Sigmoid colon (tissue), 4 donors: ENCODE measurements at regions not wholly inside any gene's neighbourhood (a gene's known extent, or its start where the extent isn't known, plus 50 kb on each side); places are given as distances from the start of the nearest gene placed in this dataset.

Source experiments
- POLR2A ChIP-seq, 2 donors: fragments of 450-650 bp; IDR thresholded peaks; one replicate each; pipeline ENCODE4 v1.6.1; 2016; ENCODE audit warnings: antibody characterized with exemption in 2 of 2, mild to moderate bottlenecking in 2 of 2, moderate library complexity in 2 of 2
- POLR2AphosphoS5 ChIP-seq, 4 donors: sonication (generic); formaldehyde crosslinking; IDR thresholded peaks; one replicate each; pipeline ENCODE4 v1.6.1; 2017; ENCODE audit warnings: antibody characterized with exemption in 4 of 4
- TF ChIP-seq, protein P1 (sequence below), 4 experiments: fragments of 450-650 bp in 3 of 4; fragments of 200-600 bp in 1 of 4; IDR thresholded peaks; one replicate each; pipeline ENCODE4 v1.5.1; 2016 to 2019; ENCODE audit warnings: antibody characterized with exemption in 4 of 4, mild to moderate bottlenecking in 3 of 4, moderate library complexity in 2 of 4

DNA sequence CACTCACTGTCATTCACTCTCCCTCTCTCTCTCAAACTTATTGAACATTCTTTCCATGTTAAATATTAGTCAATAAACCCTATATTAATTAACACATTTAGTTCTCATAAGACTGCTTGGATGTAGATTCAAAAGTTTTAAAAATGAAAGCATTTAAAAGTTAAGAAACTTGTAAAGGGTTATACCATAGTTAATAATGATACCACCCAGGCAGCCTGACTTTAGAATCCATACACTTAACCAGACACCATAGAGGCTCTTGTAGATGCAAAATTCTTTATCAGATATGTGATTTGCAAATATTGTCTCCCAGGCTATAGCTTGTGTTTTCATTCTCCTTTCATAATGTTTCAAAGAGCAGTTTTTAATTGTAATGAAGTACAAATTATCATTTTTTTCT lies 335.8 kb upstream of the ACTBL2 start:
- TF ChIP-seq, protein P1, sequence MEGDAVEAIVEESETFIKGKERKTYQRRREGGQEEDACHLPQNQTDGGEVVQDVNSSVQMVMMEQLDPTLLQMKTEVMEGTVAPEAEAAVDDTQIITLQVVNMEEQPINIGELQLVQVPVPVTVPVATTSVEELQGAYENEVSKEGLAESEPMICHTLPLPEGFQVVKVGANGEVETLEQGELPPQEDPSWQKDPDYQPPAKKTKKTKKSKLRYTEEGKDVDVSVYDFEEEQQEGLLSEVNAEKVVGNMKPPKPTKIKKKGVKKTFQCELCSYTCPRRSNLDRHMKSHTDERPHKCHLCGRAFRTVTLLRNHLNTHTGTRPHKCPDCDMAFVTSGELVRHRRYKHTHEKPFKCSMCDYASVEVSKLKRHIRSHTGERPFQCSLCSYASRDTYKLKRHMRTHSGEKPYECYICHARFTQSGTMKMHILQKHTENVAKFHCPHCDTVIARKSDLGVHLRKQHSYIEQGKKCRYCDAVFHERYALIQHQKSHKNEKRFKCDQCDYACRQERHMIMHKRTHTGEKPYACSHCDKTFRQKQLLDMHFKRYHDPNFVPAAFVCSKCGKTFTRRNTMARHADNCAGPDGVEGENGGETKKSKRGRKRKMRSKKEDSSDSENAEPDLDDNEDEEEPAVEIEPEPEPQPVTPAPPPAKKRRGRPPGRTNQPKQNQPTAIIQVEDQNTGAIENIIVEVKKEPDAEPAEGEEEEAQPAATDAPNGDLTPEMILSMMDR (IDR thresholded peaks at IDR 0.05), result no peak
- TF ChIP-seq POLR2AphosphoS5 (IDR thresholded peaks at IDR 0.05), result no peak
- TF ChIP-seq POLR2A (IDR thresholded peaks at IDR 0.05), result no peak
